GM10266 (cell line): ENCODE measurements at regions not wholly inside any gene's neighbourhood (a gene's known extent, or its start where the extent isn't known, plus 50 kb on each side); places are given as distances from the start of the nearest gene placed in this dataset.

Experiments used
- DNase-seq: peaks from one replicate; pipeline ENCODE4 v3.0.0; 2012; ENCODE audit errors: extremely low spot score
- TF ChIP-seq, protein P1 (sequence below): IDR thresholded peaks from 2 replicates; pipeline ENCODE4 v1.5.1; 2012; ENCODE audit warnings: mild to moderate bottlenecking, low read depth; ENCODE audit not compliant: control insufficient read depth, insufficient read depth; ENCODE audit errors: missing control alignments

DNA sequence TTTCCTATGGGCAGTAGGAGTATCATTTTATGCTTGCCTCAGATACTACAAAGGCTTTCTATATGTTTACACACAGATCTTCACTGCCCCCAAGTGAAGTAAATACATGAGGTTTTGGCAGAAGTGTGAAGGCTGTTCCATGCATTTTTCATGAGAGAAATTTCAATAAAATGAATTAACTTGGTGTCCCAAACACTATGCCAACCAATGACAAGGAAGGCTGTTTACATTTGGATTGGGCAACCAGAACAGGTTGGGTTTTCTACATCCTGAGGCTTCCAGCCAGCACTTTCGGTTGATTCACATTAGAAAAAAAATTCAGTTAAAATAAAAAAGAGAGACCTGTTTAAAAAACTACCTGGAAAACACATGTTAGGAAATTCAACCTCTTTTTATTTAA lies 625.4 kb downstream of the KCNJ2 start:
- TF ChIP-seq, protein P1, sequence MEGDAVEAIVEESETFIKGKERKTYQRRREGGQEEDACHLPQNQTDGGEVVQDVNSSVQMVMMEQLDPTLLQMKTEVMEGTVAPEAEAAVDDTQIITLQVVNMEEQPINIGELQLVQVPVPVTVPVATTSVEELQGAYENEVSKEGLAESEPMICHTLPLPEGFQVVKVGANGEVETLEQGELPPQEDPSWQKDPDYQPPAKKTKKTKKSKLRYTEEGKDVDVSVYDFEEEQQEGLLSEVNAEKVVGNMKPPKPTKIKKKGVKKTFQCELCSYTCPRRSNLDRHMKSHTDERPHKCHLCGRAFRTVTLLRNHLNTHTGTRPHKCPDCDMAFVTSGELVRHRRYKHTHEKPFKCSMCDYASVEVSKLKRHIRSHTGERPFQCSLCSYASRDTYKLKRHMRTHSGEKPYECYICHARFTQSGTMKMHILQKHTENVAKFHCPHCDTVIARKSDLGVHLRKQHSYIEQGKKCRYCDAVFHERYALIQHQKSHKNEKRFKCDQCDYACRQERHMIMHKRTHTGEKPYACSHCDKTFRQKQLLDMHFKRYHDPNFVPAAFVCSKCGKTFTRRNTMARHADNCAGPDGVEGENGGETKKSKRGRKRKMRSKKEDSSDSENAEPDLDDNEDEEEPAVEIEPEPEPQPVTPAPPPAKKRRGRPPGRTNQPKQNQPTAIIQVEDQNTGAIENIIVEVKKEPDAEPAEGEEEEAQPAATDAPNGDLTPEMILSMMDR, result no peak
- DNase-seq, result no peak

GRCh38 chr17:70795620-70796019 lies 626.3 kb downstream of the KCNJ2 start:
- TF ChIP-seq, protein P1, result no peak
- no peak for DNase-seq

- DNase-seq, result no peak
- TF ChIP-seq, protein P1, result no peak
Measured at GRCh38 chr17:70796757-70797156, 627.4 kb downstream of the KCNJ2 start.

DNA sequence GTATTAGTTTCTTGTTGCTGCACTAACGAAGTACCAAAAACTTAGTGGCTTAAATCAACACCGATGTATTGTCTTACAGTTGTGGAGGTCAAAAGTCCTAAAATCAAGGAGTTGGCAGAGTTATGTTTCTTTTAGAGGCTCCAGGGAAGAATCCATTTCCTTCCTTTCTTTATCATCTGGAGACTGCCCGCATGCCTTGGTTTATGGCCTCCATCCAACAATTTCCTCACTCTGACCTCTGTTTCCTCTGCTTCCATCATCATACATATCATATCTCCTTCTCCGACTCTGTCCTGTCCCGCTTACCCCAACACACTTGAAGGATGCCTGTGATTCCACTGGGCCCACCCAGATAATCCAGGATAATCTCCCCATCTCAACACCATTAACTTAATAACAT lies 627.8 kb downstream of the KCNJ2 start:
- TF ChIP-seq, protein P1, result no peak
- DNase-seq, result no peak

GRCh38 chr17:70804161-70804560 lies 634.8 kb downstream of the KCNJ2 start:
- TF ChIP-seq, protein P1, result no peak

DNA sequence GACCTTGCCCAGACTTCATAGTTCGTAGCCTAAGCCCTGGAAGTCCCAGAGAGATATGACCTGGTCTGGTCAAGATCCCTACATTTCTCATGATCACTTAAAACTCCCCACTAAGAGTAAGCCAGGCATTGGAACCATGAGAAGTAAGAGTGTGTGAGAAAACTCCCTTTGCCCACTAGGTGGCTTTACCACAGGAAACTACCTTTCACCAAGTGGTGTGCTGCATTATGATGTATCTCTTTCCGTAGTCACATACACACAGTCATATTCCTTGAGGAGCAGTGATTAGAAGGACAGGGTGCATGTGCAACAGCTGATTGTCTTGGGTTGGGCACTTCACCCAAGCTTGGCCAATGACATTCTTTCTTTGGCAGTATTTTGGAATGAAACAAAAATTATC lies 639.3 kb downstream of the KCNJ2 start:
- no peak for DNase-seq
- TF ChIP-seq, protein P1, result no peak

More at GRCh38 chr17:70804161-70804560, 634.8 kb downstream of the KCNJ2 start:
- DNase-seq, result no peak

DNA sequence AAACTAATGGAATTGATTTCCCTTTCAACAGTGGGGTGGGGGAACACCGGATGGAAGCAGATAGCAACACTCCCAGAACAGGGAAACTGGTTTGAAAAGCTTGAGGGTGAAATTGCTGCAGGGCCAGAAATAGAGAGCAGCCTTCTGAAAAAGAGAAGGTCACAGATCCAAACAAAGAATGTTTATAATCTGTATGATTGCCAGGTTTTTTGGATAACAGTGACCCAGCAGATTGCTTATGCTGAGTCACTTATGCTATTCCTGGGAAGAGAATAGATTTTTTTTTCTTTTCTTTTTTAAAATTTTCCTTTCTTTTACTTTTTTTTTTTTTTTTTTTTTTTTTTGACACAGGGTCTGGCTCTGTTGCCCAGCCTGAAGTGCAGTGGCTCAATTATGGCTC lies 641.3 kb downstream of the KCNJ2 start:
- DNase-seq, result no peak
- TF ChIP-seq, protein P1, result no peak
